ENCODE measurements at regions not wholly inside any gene's neighbourhood (a gene's known extent, or its start where the extent isn't known, plus 50 kb on each side); places are given as distances from the start of the nearest gene placed in this dataset.

DNA sequence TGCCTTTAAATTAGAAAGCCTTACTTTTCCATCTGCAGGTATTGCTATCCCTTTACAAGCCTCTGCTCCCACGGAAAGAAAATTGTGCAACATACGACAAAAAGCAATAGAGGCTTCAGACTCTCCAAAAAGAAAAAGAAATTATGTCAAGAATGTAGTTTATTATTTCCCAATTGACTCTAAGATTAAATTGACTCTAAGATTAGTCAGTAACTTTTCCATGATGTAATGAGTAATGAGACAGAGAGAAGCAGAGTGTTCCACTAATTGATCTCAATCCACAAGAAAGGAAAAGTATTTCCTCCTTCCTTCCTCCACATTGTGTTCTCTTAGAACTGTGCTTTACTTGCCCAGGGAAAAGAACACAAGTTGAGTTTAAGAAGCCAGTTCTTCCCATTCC, 345.7 kb upstream of the HS3ST1 start:
- Mint-ChIP-seq H3K9me3 (no peaks in the 10 kb centered on the region), H3K4me1 (ENCODE audit: low read depth) (no peaks in the 10 kb centered on the region), H3K27ac (no peak overlapping the region), H3K27me3 (ENCODE audit: low read depth) (no peaks in the 10 kb centered on the region), H3K4me3 (no peak overlapping the region), H3K36me3 (ENCODE audit: insufficient read depth in 2 of 2) (no peaks in the 10 kb centered on the region)
- DNase-seq (no peak), ATAC-seq (replicated peaks in 1 of 2) (no peak)

- no peaks in the 10 kb centered on the region for H3K27me3 Mint-ChIP-seq (ENCODE audit: low read depth)
- no peaks in the 10 kb centered on the region for H3K4me1 Mint-ChIP-seq (ENCODE audit: low read depth)
- no peak overlapping the region for H3K27ac Mint-ChIP-seq
- H3K9me3 Mint-ChIP-seq, result no peaks in the 10 kb centered on the region
- ATAC-seq (replicated peaks in 1 of 2) (no peak), DNase-seq (no peak)
- H3K4me3 Mint-ChIP-seq, result no peak overlapping the region
- H3K36me3 Mint-ChIP-seq (ENCODE audit: insufficient read depth in 2 of 2), result no peaks in the 10 kb centered on the region
Observed at GRCh38 chr4:11773798-11774197, 345.1 kb upstream of the HS3ST1 start.

DNA sequence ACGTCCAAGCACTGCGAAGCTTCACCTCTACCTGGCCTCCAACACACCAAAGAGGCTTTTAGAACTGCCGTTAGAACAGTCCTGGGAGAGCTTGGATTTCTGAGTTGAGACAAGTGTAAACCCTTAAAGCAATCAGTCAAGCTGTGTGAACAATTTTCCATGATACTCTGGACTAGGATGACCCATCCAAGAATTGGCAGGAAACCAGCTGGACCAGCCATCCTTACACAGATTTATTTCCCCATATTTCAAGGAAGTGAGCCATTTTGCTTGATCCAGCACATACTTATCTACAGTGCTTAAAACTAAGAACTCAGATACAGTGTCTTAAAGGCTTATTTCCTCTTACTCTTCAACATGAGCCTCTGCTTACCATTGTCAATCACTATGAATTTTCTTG, 340.7 kb upstream of the HS3ST1 start:
- DNase-seq, result no peak
- Mint-ChIP-seq H3K4me1 (ENCODE audit: low read depth) (no peaks in the 10 kb centered on the region), H3K27me3 (ENCODE audit: low read depth) (no peaks in the 10 kb centered on the region), H3K27ac (no peak overlapping the region), H3K4me3 (no peak overlapping the region), H3K9me3 (no peaks in the 10 kb centered on the region), H3K36me3 (ENCODE audit: insufficient read depth in 2 of 2) (no peaks in the 10 kb centered on the region)
- ATAC-seq (replicated peaks in 1 of 2), result no peak

DNA sequence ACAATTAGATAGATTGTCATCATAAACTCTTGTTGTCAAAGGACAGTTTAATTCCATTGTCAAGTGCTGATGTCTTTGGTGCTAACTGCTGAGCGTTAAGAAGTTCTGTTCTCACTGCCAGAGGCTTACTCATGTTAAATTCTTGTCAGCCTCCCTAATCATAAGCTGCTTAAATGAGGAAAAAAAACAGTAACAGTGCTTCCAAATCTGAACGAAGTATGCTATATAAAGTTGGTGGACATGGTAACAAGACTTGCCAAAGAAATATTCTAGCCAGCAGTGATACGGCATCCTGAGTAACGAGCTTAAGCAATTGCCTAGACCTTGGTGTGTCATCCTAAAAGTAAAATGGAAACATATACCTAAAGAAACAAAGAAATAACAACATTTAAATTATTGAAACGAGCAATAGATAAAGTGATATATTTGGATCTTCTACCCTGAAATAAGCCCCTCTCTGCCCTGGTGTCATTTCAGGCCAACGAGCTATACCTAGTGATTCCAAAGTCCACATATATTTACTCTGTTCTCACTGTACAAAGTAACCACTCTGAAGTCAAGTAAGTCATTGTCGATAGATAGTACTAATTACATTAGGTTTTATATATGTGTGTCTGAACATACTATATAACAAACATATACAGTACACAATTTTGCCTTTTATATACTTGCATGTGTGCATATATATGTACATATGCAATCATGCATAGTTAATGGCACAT, 339.7 kb upstream of the HS3ST1 start:
- ATAC-seq (replicated peaks in 1 of 2), result no peak
- no peak overlapping the region for H3K4me3 Mint-ChIP-seq
- no peaks in the 10 kb centered on the region for H3K36me3 Mint-ChIP-seq (ENCODE audit: insufficient read depth in 2 of 2)
- no peaks in the 10 kb centered on the region for H3K9me3 Mint-ChIP-seq
- H3K27me3 Mint-ChIP-seq (ENCODE audit: low read depth), result no peaks in the 10 kb centered on the region
- no peak overlapping the region for H3K27ac Mint-ChIP-seq
- no peaks in the 10 kb centered on the region for H3K4me1 Mint-ChIP-seq (ENCODE audit: low read depth)
- no peak for DNase-seq

GRCh38 chr4:11765849-11766453, 337.3 kb upstream of the HS3ST1 start:
- ATAC-seq (replicated peaks in 1 of 2) (no peak), DNase-seq (peak in 1 of 2 donors; percentile 9)
- no peaks in the 10 kb centered on the region for H3K9me3 Mint-ChIP-seq
- no peak overlapping the region for H3K27ac Mint-ChIP-seq
- no peaks in the 10 kb centered on the region for H3K27me3 Mint-ChIP-seq (ENCODE audit: low read depth)
- no peak overlapping the region for H3K4me3 Mint-ChIP-seq
- H3K36me3 Mint-ChIP-seq (ENCODE audit: insufficient read depth in 2 of 2), result no peaks in the 10 kb centered on the region
- H3K4me1 Mint-ChIP-seq (ENCODE audit: low read depth), result no peaks in the 10 kb centered on the region

DNA sequence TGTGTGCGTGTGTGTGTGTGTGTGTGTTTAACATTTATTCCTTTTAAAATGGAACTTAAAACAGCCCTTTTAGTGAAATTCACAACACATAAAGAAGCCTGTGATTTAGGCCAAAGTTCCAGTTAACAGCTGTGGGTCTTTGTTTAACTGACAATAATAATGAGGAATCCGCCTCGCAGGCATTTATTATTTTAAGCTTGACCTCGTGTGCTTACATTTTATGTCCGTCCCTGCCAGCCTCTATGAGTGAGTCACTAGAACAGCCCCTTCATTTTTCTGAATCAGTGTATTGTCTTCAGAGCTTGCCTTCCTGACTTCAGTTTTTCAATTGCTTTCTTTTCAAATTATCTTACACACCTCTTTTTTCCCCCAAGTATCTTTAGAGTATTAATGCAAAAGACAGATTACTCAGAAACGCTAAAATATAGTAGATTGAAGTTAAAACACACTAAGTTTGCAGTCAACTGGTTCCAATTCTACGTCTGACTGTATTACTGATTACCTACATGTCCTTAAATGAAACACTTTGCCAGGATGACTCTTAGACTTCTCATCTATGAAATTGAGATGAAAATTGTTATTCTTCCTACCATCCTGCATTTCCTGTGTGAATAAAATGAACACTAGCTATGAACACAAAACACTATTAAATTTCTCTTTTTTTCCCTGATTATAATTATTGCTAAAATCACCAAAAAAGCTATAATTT, 319.6 kb upstream of the HS3ST1 start:
- DNase-seq, result no peak
- H3K4me3 Mint-ChIP-seq, result no peak overlapping the region
- H3K4me1 Mint-ChIP-seq (ENCODE audit: low read depth), result no peaks in the 10 kb centered on the region
- H3K27me3 Mint-ChIP-seq (ENCODE audit: low read depth), result peaks cover 28% of the 10 kb centered on the region
- no peaks in the 10 kb centered on the region for H3K36me3 Mint-ChIP-seq (ENCODE audit: insufficient read depth in 2 of 2)
- no peaks in the 10 kb centered on the region for H3K9me3 Mint-ChIP-seq
- no peak for ATAC-seq (replicated peaks in 1 of 2)
- H3K27ac Mint-ChIP-seq, result no peak overlapping the region

DNA sequence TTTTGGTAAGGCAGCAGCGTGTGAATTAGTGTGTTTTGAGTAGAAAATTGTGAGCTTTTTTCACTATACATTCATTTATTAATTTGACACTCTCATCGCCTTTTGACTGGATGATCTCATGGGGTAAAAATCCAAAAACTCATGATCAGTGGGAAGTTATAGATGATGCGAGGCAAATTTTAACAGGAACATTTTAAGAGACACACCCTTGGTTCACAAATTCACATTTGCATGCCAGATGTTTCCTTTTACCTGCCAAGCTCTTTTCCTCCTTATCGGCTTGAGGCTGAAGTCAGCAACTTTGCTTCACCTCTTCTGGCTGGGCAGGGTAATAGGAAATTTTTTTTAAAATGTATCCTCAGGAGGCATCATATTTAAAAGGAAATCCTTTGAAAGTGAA, 318.0 kb upstream of the HS3ST1 start:
- DNase-seq (no peak), ATAC-seq (replicated peaks in 1 of 2) (no peak)
- no peaks in the 10 kb centered on the region for H3K9me3 Mint-ChIP-seq
- H3K4me3 Mint-ChIP-seq, result no peak overlapping the region
- no peaks in the 10 kb centered on the region for H3K36me3 Mint-ChIP-seq (ENCODE audit: insufficient read depth in 2 of 2)
- peaks cover 21% of the 10 kb centered on the region for H3K27me3 Mint-ChIP-seq (ENCODE audit: low read depth)
- no peak overlapping the region for H3K27ac Mint-ChIP-seq
- H3K4me1 Mint-ChIP-seq (ENCODE audit: low read depth), result no peaks in the 10 kb centered on the region

DNA sequence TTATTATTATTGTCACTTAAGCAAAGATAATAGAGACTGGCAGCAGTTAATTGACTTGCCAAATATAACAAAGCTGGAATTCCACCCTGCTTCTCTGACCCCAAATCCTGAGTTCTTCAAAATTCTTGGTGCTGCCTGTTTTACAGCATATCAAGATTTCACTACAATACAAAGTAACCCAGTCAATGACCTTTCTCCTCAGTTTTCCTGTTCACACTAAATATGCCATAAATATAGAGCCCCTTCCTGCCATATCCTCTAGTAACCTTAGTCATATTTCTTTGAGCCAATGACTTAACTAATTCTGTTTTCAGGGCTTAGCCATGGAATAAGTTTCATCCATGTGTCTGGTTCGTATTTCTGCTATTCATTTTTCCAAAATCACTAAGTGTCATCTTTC, 315.3 kb upstream of the HS3ST1 start:
- Mint-ChIP-seq H3K4me3 (no peak overlapping the region), H3K4me1 (ENCODE audit: low read depth) (no peaks in the 10 kb centered on the region), H3K9me3 (no peaks in the 10 kb centered on the region), H3K27ac (no peak overlapping the region), H3K27me3 (ENCODE audit: low read depth) (peaks cover 17% of the 10 kb centered on the region), H3K36me3 (ENCODE audit: insufficient read depth in 2 of 2) (no peaks in the 10 kb centered on the region)
- DNase-seq, result no peak
- no peak for ATAC-seq (replicated peaks in 1 of 2)

- Mint-ChIP-seq H3K9me3 (no peaks in the 10 kb centered on the region), H3K4me3 (no peak overlapping the region), H3K4me1 (ENCODE audit: low read depth) (no peaks in the 10 kb centered on the region), H3K36me3 (ENCODE audit: insufficient read depth in 2 of 2) (no peaks in the 10 kb centered on the region), H3K27me3 (ENCODE audit: low read depth) (peaks cover 17% of the 10 kb centered on the region), H3K27ac (no peak overlapping the region)
- DNase-seq (no peak), ATAC-seq (replicated peaks in 1 of 2) (no peak)
Observed at GRCh38 chr4:11743236-11743635, 314.5 kb upstream of the HS3ST1 start.

DNA sequence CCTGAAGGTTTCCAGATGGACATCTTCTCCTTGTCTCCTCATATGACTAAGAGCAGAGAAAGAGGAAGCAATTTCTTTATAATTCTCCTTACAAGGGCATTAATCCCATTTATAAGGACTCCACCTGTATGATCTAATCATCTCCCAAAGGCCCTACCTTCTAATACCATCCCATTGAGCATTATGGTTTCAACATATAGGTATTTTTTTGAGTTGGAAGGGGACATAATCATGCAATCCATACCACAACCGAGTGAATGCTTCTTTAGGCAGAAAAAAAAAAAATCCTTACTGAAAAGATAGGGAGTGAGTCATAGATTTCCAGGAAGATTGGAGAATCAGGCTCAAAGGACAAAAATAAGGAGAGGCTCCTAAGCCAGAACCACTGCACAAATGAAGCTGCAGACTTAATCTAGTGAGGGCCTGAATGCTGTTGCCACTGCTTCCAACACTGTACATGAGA, 312.5 kb upstream of the HS3ST1 start:
- no peaks in the 10 kb centered on the region for H3K4me1 Mint-ChIP-seq (ENCODE audit: low read depth)
- ATAC-seq (replicated peaks in 1 of 2) (no peak), DNase-seq (no peak)
- no peak overlapping the region for H3K27ac Mint-ChIP-seq
- peaks cover 6% of the 10 kb centered on the region for H3K27me3 Mint-ChIP-seq (ENCODE audit: low read depth)
- H3K4me3 Mint-ChIP-seq, result no peak overlapping the region
- peaks cover 2 to 4% of the 10 kb centered on the region in 2 donors for H3K9me3 Mint-ChIP-seq
- H3K36me3 Mint-ChIP-seq (ENCODE audit: insufficient read depth in 2 of 2), result no peaks in the 10 kb centered on the region

DNA sequence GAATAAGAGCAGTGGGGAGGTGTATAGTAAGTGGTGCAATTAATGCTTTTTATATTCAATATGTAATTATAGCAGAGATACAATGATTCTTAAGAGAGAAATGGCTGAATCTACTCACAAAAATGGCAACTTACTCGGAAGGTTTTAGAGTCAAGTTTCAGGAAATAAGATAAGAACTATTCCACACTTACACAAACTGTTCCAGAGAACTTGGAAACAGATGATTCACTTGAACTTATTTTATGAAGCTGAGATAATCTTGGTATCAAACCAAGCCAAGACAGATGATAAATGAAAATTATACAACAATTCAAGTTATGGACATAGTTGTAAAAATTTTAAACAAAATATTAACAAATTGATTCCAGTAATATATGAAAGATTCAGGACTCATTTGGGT, 311.3 kb upstream of the HS3ST1 start:
- H3K9me3 Mint-ChIP-seq, result peaks cover 2 to 4% of the 10 kb centered on the region in 2 donors
- no peak overlapping the region for H3K27ac Mint-ChIP-seq
- no peaks in the 10 kb centered on the region for H3K36me3 Mint-ChIP-seq (ENCODE audit: insufficient read depth in 2 of 2)
- ATAC-seq (replicated peaks in 1 of 2) (no peak), DNase-seq (no peak)
- H3K27me3 Mint-ChIP-seq (ENCODE audit: low read depth), result no peaks in the 10 kb centered on the region
- H3K4me3 Mint-ChIP-seq, result no peak overlapping the region
- no peaks in the 10 kb centered on the region for H3K4me1 Mint-ChIP-seq (ENCODE audit: low read depth)

DNA sequence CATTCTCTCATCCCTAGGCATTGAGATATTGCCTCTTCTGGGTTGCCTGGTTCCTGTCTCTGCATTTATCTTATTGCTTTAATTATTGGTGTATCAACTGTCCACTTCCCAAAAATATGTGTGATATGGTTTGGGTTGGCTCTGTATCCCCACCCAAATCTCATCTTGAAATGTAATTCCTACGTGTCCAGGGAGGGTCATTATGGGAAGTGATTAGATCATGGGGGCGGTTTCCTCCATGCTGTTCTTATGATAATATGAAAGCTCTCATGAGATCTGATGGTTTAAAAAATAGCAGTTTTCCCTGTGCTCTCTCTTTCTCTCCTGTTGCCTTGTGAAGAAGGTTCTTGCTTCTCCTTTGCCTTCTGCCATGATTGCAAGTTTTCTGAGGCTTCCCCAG, 308.3 kb upstream of the HS3ST1 start:
- Mint-ChIP-seq H3K4me1 (ENCODE audit: low read depth) (no peaks in the 10 kb centered on the region), H3K27ac (no peak overlapping the region), H3K27me3 (ENCODE audit: low read depth) (no peaks in the 10 kb centered on the region), H3K9me3 (peaks cover 2 to 4% of the 10 kb centered on the region in 2 donors), H3K4me3 (no peak overlapping the region), H3K36me3 (ENCODE audit: insufficient read depth in 2 of 2) (no peaks in the 10 kb centered on the region)
- ATAC-seq (replicated peaks in 1 of 2) (no peak), DNase-seq (no peak)

GRCh38 chr4:11735651-11736050, 307.0 kb upstream of the HS3ST1 start:
- ATAC-seq (replicated peaks in 1 of 2) (no peak), DNase-seq (no peak)
- Mint-ChIP-seq H3K4me1 (ENCODE audit: low read depth) (no peaks in the 10 kb centered on the region), H3K27ac (no peak overlapping the region), H3K36me3 (ENCODE audit: insufficient read depth in 2 of 2) (no peaks in the 10 kb centered on the region), H3K27me3 (ENCODE audit: low read depth) (no peaks in the 10 kb centered on the region), H3K4me3 (no peak overlapping the region), H3K9me3 (peaks cover 2 to 4% of the 10 kb centered on the region in 2 donors)
